Ovary (tissue), 3 donors: ENCODE measurements at regions not wholly inside any gene's neighbourhood (a gene's known extent, or its start where the extent isn't known, plus 50 kb on each side); places are given as distances from the start of the nearest gene placed in this dataset.

ENCODE experiments used
- EP300 ChIP-seq: sonication (generic); formaldehyde crosslinking; IDR thresholded peaks from one replicate; pipeline ENCODE4 v1.6.1; 2017; ENCODE audit warnings: antibody characterized with exemption
- POLR2A ChIP-seq: fragments of 450-650 bp; IDR thresholded peaks from one replicate; pipeline ENCODE4 v1.6.1; 2017; ENCODE audit warnings: antibody characterized with exemption, mild to moderate bottlenecking, moderate library complexity
- TF ChIP-seq, protein P1 (sequence below), 3 donors: fragments of 450-650 bp in 2 of 3; fragments of 200-600 bp in 1 of 3; IDR thresholded peaks; one replicate each; pipeline versions ENCODE4 v1.5.1 to v1.8.0; 2016 to 2022; ENCODE audit warnings: antibody characterized with exemption in 3 of 3, mild to moderate bottlenecking in 1 of 3
- donor health status: DM: no; HTN: no; CAD: no.

- TF ChIP-seq, protein P1, sequence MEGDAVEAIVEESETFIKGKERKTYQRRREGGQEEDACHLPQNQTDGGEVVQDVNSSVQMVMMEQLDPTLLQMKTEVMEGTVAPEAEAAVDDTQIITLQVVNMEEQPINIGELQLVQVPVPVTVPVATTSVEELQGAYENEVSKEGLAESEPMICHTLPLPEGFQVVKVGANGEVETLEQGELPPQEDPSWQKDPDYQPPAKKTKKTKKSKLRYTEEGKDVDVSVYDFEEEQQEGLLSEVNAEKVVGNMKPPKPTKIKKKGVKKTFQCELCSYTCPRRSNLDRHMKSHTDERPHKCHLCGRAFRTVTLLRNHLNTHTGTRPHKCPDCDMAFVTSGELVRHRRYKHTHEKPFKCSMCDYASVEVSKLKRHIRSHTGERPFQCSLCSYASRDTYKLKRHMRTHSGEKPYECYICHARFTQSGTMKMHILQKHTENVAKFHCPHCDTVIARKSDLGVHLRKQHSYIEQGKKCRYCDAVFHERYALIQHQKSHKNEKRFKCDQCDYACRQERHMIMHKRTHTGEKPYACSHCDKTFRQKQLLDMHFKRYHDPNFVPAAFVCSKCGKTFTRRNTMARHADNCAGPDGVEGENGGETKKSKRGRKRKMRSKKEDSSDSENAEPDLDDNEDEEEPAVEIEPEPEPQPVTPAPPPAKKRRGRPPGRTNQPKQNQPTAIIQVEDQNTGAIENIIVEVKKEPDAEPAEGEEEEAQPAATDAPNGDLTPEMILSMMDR (IDR thresholded peaks at IDR 0.05): no peak
- TF ChIP-seq POLR2A: no peak
- TF ChIP-seq EP300: no peak
These were observed 138.5 kb downstream of the RBM26 start for GRCh38 chr13:79267560-79267959.
